Kidney epithelial cell (primary cell): ENCODE measurements at regions not wholly inside any gene's neighbourhood (a gene's known extent, or its start where the extent isn't known, plus 50 kb on each side); places are given as distances from the start of the nearest gene placed in this dataset.

ENCODE experiments used
- DNase-seq: peaks from one replicate; pipeline ENCODE4 v3.0.0-alpha.2; 2010; ENCODE audit warnings: low read depth
- H3K27me3 ChIP-seq: 2 replicates; pipeline ENCODE4 v1.6.0; 2011; ENCODE audit warnings: low read length; ENCODE audit not compliant: control insufficient read depth, insufficient read depth
- H3K36me3 ChIP-seq: 2 replicates; pipeline ENCODE4 v1.5.1; 2011; ENCODE audit warnings: low read length; ENCODE audit not compliant: control insufficient read depth, insufficient read depth
- H3K4me3 ChIP-seq: 2 replicates; pipeline ENCODE4 v1.5.1; 2011; ENCODE audit warnings: low read depth, mild to moderate bottlenecking, control low read depth, low read length
- CTCF ChIP-seq: IDR thresholded peaks from 2 replicates; pipeline ENCODE4 v1.5.1; 2011; ENCODE audit warnings: mild to moderate bottlenecking, moderate library complexity, low read length, control low read depth, inconsistent platforms; ENCODE audit not compliant: insufficient read depth, poor library complexity, severe bottlenecking

DNA sequence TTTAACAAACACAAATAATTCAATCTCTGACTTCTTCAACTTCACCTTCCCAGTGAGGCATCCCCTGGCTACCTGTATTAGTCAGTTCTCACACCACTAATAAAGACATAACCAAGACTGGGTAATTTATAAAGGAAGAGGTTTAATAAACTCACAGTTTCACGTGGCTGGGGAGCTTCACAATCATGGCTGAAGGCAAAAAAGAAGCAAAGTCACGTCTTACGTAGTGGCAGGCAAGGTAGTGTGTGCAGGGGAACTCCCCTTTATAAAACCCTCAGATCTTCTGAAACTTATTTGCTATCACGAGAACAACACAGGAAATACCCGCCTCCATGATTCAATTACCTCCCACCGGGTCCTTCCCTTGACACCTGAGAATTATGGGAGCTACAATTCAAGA lies 478.5 kb downstream of the ADGRL2 start:
- H3K27me3 ChIP-seq = no peaks in the 10 kb centered on the region
- no peaks in the 10 kb centered on the region for H3K36me3 ChIP-seq
- no peak for DNase-seq
- no peak for TF ChIP-seq CTCF
- no peak overlapping the region for H3K4me3 ChIP-seq

- no peak for TF ChIP-seq CTCF
- no peak for DNase-seq
- H3K4me3 ChIP-seq = no peak overlapping the region
- H3K27me3 ChIP-seq = no peaks in the 10 kb centered on the region
- no peaks in the 10 kb centered on the region for H3K36me3 ChIP-seq
These were observed 473.1 kb downstream of the ADGRL2 start for GRCh38 chr1:82273816-82274215.

DNA sequence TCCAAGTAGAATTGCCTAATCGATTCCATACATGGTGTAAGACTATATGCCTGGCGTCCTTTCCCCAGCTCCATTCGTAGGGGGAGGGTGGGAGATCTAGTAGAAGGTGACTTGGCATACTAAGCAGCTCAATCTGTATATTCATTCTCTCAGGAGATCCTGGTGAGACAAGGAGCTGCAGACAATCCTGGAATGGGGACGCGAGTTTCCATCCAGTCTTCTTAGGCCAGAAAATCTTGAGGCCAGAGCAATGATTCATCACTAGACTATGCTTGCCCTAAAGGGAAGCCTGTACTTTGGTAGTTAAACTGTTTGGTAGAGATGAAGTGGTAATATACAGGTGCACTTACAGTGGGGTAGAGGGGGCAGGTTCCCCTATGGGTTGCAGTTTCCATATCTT lies 468.7 kb downstream of the ADGRL2 start:
- Histone ChIP-seq H3K36me3 (no peaks in the 10 kb centered on the region), H3K4me3 (no peak overlapping the region), H3K27me3 (no peaks in the 10 kb centered on the region)
- no peak for TF ChIP-seq CTCF
- peak; percentile 10 for DNase-seq

DNA sequence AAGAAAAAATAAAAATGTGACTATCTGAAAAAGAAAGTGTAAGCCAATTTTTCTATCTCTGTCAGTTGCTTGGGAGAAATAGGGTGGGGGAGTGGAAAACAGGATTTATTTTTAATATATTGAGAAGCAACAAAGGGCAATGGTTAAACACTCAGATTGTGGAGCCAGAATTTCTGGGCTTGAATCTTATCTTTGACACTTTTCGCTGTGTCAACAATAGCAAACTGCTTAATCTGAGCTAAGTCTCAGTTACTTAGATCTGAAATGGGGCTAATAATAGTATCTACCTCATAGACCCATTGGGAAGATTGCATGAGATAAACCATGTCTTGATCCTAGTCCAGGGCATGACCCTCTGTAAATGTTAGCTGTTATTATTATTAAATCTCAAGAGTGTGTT lies 468.1 kb downstream of the ADGRL2 start:
- Histone ChIP-seq H3K4me3 (no peak overlapping the region), H3K27me3 (no peaks in the 10 kb centered on the region), H3K36me3 (no peaks in the 10 kb centered on the region)
- no peak for DNase-seq
- no peak for TF ChIP-seq CTCF

- TF ChIP-seq CTCF = no peak
- Histone ChIP-seq H3K4me3 (no peak overlapping the region), H3K27me3 (no peaks in the 10 kb centered on the region), H3K36me3 (no peaks in the 10 kb centered on the region)
- DNase-seq = no peak
These were observed 465.6 kb downstream of the ADGRL2 start for GRCh38 chr1:82266351-82266750.

- H3K27me3 ChIP-seq = no peaks in the 10 kb centered on the region
- no peak for DNase-seq
- TF ChIP-seq CTCF = no peak
- H3K4me3 ChIP-seq = no peak overlapping the region
- no peaks in the 10 kb centered on the region for H3K36me3 ChIP-seq
These were observed 464.7 kb downstream of the ADGRL2 start for GRCh38 chr1:82265436-82265835.
